Anterior cingulate cortex (tissue), 58 donors: ENCODE measurements at regions not wholly inside any gene's neighbourhood (a gene's known extent, or its start where the extent isn't known, plus 50 kb on each side); places are given as distances from the start of the nearest gene placed in this dataset.
A peak's percentile ranks its signal among the peaks of the same experiment; 100 is the strongest.
"Not testable (repeated sequence)": the region's sequence is repeated elsewhere in the genome, so short reads cannot be mapped to it uniquely, and the experiment has no call there.

ENCODE experiments used
- DNase-seq, 58 donors: peaks; one replicate each; lab custom pipeline; 2025; lab: John Stamatoyannopoulos, UW

GRCh38 chr14:95597784-95598211 is 62.9 kb downstream of the GLRX5 start:
- DNase-seq: peak in 28 of 58 donors; percentile 0 to 49 (median 10)

DNA sequence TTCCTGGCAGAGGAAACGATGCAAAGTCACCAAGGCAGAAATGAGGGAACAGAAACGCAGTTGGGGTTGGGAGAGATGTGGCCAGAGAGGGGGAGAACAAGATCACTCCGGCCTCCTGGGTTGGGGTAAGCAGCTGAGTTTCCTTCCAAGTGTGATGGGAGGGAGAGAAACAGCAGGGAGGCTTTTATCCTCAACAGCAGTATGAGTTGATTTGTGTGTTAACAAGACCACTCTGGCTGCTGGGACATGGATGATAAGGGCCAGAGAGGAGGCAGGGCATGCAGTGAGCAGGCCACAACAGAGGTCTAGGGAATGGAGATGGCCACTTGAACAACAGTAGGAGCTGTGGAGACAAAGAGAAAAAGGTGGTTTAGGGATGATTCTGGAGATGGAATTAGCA is 66.8 kb downstream of the GLRX5 start:
- DNase-seq: no peak

DNA sequence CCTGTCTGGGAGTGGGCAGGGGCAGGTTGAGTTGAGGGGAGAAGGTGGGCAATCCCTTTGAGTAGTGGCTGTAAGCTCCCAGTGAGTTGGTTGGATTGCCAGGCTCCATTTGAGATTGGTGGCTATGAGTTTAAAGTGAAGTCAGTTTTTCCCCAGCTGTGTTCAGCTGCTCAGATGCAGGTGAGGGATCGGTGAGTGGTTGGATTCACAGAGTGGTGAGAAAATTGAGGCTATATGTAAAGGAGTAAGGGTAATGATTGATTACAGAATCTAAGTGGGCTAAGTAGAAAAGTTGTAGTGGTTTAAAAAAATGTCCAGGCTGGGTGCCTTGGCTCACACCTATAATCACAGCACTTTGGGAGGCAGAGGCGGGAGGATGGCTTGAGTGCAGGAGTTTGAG is 68.6 kb downstream of the GLRX5 start:
- no peak for DNase-seq

DNA sequence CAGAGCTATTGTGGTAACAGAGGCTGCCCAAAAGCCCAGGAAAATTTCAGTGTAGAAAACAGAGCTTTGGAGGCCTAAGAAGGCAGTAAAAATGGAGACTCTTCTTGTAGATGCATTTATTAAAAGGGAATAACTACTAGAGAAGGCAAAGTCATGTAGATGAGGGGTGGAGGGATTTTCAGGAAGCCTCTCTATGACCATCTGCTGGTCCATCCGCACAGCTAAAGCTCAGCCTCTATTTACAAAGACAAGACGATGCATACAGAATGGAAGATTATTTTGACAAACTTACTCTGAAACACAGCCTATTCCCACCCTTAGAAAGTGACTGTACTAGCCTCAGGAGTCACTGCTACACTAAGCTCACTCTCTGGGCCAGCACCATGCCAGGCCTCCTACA is 71.4 kb downstream of the GLRX5 start:
- no peak for DNase-seq

GRCh38 chr14:95608637-95609235 is 73.9 kb downstream of the GLRX5 start:
- DNase-seq: no peak

- DNase-seq: peak in 9 of 58 donors; percentile 2 to 28 (median 13)
Observed at GRCh38 chr14:95609398-95609990, 74.6 kb downstream of the GLRX5 start.

- no peak for DNase-seq
Observed at GRCh38 chr14:95611293-95611880, 74.8 kb upstream of the TCL1B start.

- DNase-seq: no peak
Observed at GRCh38 chr14:95614349-95614748, 71.9 kb upstream of the TCL1B start.

- DNase-seq: no peak
Observed at GRCh38 chr14:95616745-95617144, 69.5 kb upstream of the TCL1B start.

DNA sequence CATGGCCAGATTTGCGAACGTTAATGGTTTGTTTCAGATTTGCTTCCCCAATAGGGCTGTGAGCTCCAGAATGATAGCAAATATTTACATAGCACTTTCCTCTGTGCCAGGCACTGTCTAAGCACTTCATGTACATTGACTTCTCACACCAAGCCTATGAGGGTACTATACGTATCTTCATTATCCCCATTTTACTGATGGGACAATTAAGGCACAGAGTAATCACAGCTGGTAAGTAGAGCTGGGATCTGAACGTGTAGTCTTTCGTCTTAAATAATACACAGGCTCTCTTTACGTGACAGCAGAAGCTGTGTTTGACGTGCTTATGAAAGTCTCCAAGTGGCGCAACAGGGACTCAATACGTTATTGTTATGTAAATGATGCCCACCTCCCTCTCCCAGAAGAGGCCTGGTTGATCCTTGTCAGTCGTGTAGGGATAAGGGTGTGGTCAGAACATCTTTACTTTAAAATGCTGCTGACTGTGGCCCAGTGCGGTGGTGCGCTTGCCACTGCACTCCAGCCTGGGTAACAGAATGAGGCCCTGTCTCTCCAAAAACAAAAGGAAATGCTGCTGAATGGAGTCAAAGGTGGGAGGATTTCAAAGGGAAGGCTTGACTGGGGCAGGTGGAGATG is 66.3 kb upstream of the TCL1B start:
- DNase-seq: no peak

DNA sequence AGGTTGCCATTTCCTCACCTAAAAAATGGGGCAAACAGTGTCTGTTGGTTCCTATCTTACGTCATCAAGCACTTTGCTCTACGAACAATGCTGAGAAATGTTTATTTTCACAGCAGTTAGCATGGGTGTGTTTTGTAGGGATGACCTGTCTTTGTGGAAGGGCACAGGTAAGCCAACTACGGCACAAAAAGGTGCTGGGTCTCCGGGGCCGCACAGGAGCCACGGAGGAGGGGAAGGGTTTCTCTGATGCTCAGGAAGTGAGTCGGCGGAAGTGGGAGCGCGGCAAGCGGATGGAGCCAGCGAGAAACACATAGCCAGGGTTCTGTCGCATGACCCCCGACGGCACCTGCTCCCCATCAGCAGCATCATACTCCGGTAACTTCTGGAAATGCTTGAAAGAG is 65.6 kb upstream of the TCL1B start:
- no peak for DNase-seq

DNA sequence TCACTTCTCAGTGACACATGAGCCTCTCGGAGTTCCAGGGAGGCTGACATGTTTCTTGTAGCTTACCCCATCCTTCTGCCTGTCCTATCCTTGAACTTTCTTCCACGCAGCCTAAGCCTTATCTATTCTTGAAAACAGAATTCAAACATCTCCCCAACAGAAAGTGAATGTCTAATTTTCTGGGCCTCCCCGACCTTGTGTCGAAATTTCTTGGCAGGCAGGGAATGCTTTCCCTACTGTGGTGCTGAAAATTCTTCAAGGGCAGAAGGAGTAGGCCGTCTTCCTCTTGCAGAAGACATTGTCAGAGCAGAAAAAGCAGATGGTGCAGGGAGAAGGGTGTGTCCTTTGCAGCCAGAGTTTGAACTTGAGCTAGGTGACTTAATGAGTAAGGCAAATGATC is 63.0 kb upstream of the TCL1B start:
- no peak for DNase-seq

DNA sequence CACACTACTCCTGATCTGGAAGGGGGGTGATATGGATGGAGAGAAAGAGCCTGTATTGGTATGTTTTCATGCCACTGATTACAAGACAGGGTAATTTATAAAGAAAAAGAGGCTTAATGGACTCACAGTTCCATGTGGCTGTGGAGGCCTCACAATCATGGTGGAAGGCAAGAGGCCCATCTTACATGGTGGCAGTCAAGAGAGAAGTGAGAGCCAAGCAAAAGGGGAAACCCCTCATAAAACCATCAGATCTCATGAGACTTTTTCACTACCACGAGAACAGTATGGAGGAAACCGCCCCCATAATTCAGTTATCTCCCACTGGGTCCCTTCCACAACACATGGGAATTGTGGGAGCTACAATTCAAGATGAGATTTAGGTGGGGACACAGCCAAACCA is 60.5 kb upstream of the TCL1B start:
- DNase-seq: not testable (repeated sequence)

DNA sequence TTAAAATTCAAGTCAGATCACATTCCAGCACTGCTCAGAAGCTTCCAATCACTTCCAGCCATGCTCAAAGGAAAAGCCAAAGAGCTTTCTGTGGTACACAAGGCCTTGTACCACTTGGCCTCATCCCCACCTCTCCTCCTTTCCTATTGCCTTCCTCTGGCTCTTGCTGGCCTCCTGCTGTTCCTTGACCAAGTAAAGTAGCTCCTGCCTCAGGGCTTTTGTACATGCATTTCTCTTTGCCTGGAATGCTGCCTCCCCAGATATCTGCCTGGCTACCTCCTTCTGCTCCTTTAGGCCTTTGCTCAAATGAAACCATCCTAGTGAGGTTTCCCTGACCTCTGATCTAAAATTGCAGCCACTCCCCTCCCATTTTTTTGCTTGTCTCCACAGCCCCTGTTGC is 51.2 kb upstream of the TCL1B start:
- DNase-seq: no peak
